OCI-LY7 (cell line): ENCODE measurements at regions not wholly inside any gene's neighbourhood (a gene's known extent, or its start where the extent isn't known, plus 50 kb on each side); places are given as distances from the start of the nearest gene placed in this dataset.
"Not testable (repeated sequence)": the region's sequence is repeated elsewhere in the genome, so short reads cannot be mapped to it uniquely, and the experiment has no call there.

Experiments
- BruUV-seq: library from RNA; stranded (reverse); fragments of 400-500 nt; replicated peaks from 2 replicates; lab custom pipeline; 2021; lab: Mats Ljungman, UMichigan
- CTCF ChIA-PET: fragments of 300-600 bp; sonication (Branson Sonifier 250); formaldehyde crosslinking; loops from one replicate; lab custom pipeline; 2022; ENCODE audit warnings: antibody characterized with exemption; ENCODE audit not compliant: unreplicated experiment; lab: Charles Lee
- POLR2A ChIA-PET: fragments of 300-600 bp; sonication (Branson Sonifier 250); formaldehyde crosslinking; loops from one replicate; lab custom pipeline; 2022; ENCODE audit warnings: antibody characterized with exemption; lab: Charles Lee
- DNase-seq: peaks from one replicate; pipeline ENCODE4 v3.0.0-alpha.2; 2015; ENCODE audit warnings: low spot score
- H2AFZ ChIP-seq: fragments of 200-600 bp; sonication (generic), shearing (Covaris generic); 2 replicates; pipeline ENCODE4 v1.6.1; 2014; ENCODE audit warnings: mild to moderate bottlenecking, antibody characterized with exemption, low read length, moderate library complexity
- H3K27ac ChIP-seq: fragments of 200-600 bp; sonication (generic); 2 replicates; pipeline ENCODE4 v1.5.1; 2014; ENCODE audit warnings: mixed run types, low read depth, mild to moderate bottlenecking, moderate library complexity, low read length, inconsistent platforms; ENCODE audit not compliant: poor library complexity, severe bottlenecking
- H3K36me3 ChIP-seq: fragments of 200-600 bp; sonication (generic); 2 replicates; pipeline ENCODE4 v1.6.1; 2014; ENCODE audit warnings: mild to moderate bottlenecking, antibody characterized with exemption, low read length, moderate library complexity, mixed read lengths; ENCODE audit not compliant: insufficient read depth
- H3K4me1 ChIP-seq: fragments of 200-600 bp; sonication (generic); 2 replicates; pipeline ENCODE4 v1.5.1; 2014; ENCODE audit warnings: mild to moderate bottlenecking, low read length; ENCODE audit not compliant: insufficient read depth, poor library complexity, severe bottlenecking
- H3K4me2 ChIP-seq: fragments of 200-600 bp; sonication (generic); 2 replicates; pipeline ENCODE4 v1.6.1; 2014; ENCODE audit warnings: mild to moderate bottlenecking, low read length
- H3K4me3 ChIP-seq: fragments of 200-600 bp; sonication (generic); 2 replicates; pipeline ENCODE4 v1.5.1; 2014; ENCODE audit warnings: mild to moderate bottlenecking, low read depth, low read length; ENCODE audit not compliant: poor library complexity, severe bottlenecking
- H3K79me2 ChIP-seq: fragments of 200-600 bp; sonication (generic); 2 replicates; pipeline ENCODE4 v1.6.1; 2016; ENCODE audit warnings: low read depth, mild to moderate bottlenecking, low read length, moderate library complexity, mixed read lengths; ENCODE audit not compliant: insufficient read depth
- H3K9me2 ChIP-seq: fragments of 200-600 bp; sonication (generic); 2 replicates; pipeline ENCODE4 v1.6.1; 2016; ENCODE audit warnings: mild to moderate bottlenecking, low read length, mixed read lengths; ENCODE audit not compliant: insufficient read depth
- H3K9me3 ChIP-seq: fragments of 200-600 bp; sonication (generic); 2 replicates; pipeline ENCODE4 v1.6.1; 2014; ENCODE audit warnings: mild to moderate bottlenecking, mixed run types, low read length, mixed read lengths
- H4K20me1 ChIP-seq: fragments of 200-600 bp; sonication (generic); 2 replicates; pipeline ENCODE4 v1.6.1; 2014; ENCODE audit warnings: mild to moderate bottlenecking, antibody characterized with exemption, low read length, moderate library complexity, mixed read lengths; ENCODE audit not compliant: insufficient read depth
- CTCF ChIP-seq: fragments of 200-600 bp; sonication (generic); conservative IDR thresholded peaks from 2 replicates; pipeline ENCODE4 v1.5.1; 2014; ENCODE audit warnings: mild to moderate bottlenecking, antibody characterized with exemption, low read length, moderate library complexity, mixed read lengths
- EZH2phosphoT487 ChIP-seq: fragments of 200-600 bp; sonication (generic); IDR thresholded peaks from 2 replicates; pipeline ENCODE4 v1.6.1; 2018; ENCODE audit warnings: low read depth, borderline replicate concordance, mild to moderate bottlenecking, mixed run types, antibody characterized with exemption, low read length, moderate library complexity, mixed read lengths
- intact Hi-C: fragments of 100-400 bp; cut with micrococcal nuclease; formaldehyde crosslinking; loops from one replicate; pipeline ENCODE4 v1.10.0; 2022; ENCODE audit not compliant: unreplicated experiment

- H3K4me3 ChIP-seq: no peak overlapping the region
- no peaks in the 10 kb centered on the region for H4K20me1 ChIP-seq
- H3K9me2 ChIP-seq: no peaks in the 10 kb centered on the region
- H3K4me2 ChIP-seq: no peak overlapping the region
- no peaks in the 10 kb centered on the region for H3K36me3 ChIP-seq
- H3K4me1 ChIP-seq: no peaks in the 10 kb centered on the region
- POLR2A ChIA-PET: interaction anchor here (0.7 kb wide), 1 partner anchor 28 kb away, joined by 3 read pairs; no protein-coding TSS in a partner anchor
- no peak for DNase-seq
- CTCF ChIA-PET: no interaction called here
- intact Hi-C loops: no loop called here
- no peaks in the 10 kb centered on the region for H3K9me3 ChIP-seq
- BruUV-seq: no TSS peak
- TF ChIP-seq EZH2phosphoT487: no peak
- no peak for TF ChIP-seq CTCF
- H3K27ac ChIP-seq: no peak overlapping the region
- H3K79me2 ChIP-seq: no peaks in the 10 kb centered on the region
- no peak overlapping the region for H2AFZ ChIP-seq
Measured at GRCh38 chr4:101696276-101697010, 94.1 kb upstream of the BANK1 start.

- ChIA-PET POLR2A (interaction anchor here (0.6 kb wide), 1 partner anchor 457 kb away, joined by 3 read pairs; no protein-coding TSS in a partner anchor), CTCF (no interaction called here)
- no peak overlapping the region for H3K27ac ChIP-seq
- H3K79me2 ChIP-seq: no peaks in the 10 kb centered on the region
- H3K9me2 ChIP-seq: no peaks in the 10 kb centered on the region
- H3K4me2 ChIP-seq: no peak overlapping the region
- H3K4me1 ChIP-seq: no peaks in the 10 kb centered on the region
- H2AFZ ChIP-seq: no peak overlapping the region
- H3K9me3 ChIP-seq: no peaks in the 10 kb centered on the region
- intact Hi-C loops: no loop called here
- H3K36me3 ChIP-seq: no peaks in the 10 kb centered on the region
- DNase-seq: no peak
- no peak for TF ChIP-seq CTCF
- no peak for TF ChIP-seq EZH2phosphoT487
- BruUV-seq: no TSS peak
- H4K20me1 ChIP-seq: no peaks in the 10 kb centered on the region
- no peak overlapping the region for H3K4me3 ChIP-seq
Measured at GRCh38 chr4:101695176-101695575, 95.4 kb upstream of the BANK1 start.

- H3K79me2 ChIP-seq, H3K9me2 ChIP-seq, H2AFZ ChIP-seq, CTCF ChIA-PET, POLR2A ChIA-PET, H4K20me1 ChIP-seq, DNase-seq, intact Hi-C loops, BruUV-seq, H3K9me3 ChIP-seq, H3K27ac ChIP-seq, H3K4me1 ChIP-seq, H3K36me3 ChIP-seq, H3K4me2 ChIP-seq, H3K4me3 ChIP-seq: not testable (repeated sequence)
Measured at GRCh38 chr4:101694403-101694802, 96.1 kb upstream of the BANK1 start.
